ENCODE measurements at regions not wholly inside any gene's neighbourhood (a gene's known extent, or its start where the extent isn't known, plus 50 kb on each side); places are given as distances from the start of the nearest gene placed in this dataset.

DNA sequence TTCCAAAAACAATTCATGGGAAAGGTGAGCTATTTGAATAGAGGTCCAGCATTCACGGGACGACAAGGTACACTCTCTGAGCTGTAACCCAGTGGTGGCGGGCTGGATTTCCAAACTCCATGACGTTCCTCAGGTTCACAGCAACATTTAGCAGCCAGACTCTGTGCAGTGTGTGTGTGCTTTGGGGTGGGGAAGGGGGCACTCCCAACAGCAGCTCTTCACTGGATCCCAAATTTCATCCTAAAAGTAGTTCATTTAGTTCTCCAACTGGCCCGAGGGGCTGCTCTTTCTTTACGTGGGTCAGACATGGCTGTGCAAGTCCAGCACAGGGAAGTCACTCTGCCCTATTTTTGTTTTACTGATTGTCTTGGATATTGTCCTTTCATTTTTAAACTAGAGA, 98.0 kb upstream of the IRX2 start:
- TF ChIP-seq, protein P1, sequence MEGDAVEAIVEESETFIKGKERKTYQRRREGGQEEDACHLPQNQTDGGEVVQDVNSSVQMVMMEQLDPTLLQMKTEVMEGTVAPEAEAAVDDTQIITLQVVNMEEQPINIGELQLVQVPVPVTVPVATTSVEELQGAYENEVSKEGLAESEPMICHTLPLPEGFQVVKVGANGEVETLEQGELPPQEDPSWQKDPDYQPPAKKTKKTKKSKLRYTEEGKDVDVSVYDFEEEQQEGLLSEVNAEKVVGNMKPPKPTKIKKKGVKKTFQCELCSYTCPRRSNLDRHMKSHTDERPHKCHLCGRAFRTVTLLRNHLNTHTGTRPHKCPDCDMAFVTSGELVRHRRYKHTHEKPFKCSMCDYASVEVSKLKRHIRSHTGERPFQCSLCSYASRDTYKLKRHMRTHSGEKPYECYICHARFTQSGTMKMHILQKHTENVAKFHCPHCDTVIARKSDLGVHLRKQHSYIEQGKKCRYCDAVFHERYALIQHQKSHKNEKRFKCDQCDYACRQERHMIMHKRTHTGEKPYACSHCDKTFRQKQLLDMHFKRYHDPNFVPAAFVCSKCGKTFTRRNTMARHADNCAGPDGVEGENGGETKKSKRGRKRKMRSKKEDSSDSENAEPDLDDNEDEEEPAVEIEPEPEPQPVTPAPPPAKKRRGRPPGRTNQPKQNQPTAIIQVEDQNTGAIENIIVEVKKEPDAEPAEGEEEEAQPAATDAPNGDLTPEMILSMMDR (IDR thresholded peaks at IDR 0.05) = no peak
- no peak for TF ChIP-seq EP300 (IDR thresholded peaks at IDR 0.05)

All from sigmoid colon (tissue), 4 donors.